ENCODE measurements at regions not wholly inside any gene's neighbourhood (a gene's known extent, or its start where the extent isn't known, plus 50 kb on each side); places are given as distances from the start of the nearest gene placed in this dataset.

DNA sequence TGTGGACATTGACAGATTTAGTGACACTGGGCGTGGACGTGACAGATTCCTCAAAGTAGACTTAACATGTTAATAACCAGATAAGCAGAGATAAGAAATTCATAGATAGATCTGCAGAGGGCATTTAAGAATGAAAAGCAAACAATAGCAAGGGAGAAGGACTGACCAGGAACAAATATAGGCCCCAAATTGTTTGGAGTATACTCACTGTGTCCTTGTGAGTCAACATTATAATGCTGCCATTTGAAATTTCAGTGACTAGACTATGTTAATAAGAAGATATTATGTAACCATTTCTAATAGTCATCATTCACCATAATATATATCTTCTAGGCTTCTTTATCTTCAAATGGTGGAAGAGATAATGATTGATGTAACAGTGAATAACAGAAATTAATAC lies 78.1 kb upstream of the SLC38A11 start:
- H3K4me3 Mint-ChIP-seq = no peak overlapping the region
- ATAC-seq (ENCODE audit: low read depth) = no peak
- POLR2A ChIA-PET = no interaction called here

DNA sequence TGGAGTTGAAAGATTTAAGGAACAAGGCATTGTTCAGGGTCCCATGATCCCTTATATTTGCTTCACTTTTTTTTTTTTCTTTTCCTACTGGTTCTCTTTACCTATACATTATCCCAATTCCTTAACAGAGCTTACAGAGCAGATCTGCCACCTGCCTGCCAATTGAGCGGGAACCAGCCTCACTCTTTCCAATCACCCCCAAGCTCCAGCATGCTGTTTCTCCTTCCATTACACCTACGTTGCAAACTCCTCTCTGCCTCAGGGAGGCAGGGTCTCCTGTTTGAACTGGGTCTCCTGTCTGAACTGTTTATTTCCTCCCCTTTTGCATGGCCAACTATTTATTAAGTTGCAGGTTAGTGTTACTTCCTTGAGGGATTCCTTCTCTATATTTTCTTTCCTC lies 77.2 kb upstream of the SLC38A11 start:
- no peaks in the 10 kb centered on the region for H3K36me3 Mint-ChIP-seq
- DNase-seq (no peak), ATAC-seq (ENCODE audit: low read depth) (no peak)
- H3K4me3 Mint-ChIP-seq = no peak overlapping the region
- H3K27ac Mint-ChIP-seq = no peak overlapping the region
- POLR2A ChIA-PET = no interaction called here
- peaks cover 3% of the 10 kb centered on the region for H3K27me3 Mint-ChIP-seq
- no peaks in the 10 kb centered on the region for H3K9me3 Mint-ChIP-seq
- no peaks in the 10 kb centered on the region for H3K4me1 Mint-ChIP-seq

More for the DNA sequence above, 78.1 kb upstream of the SLC38A11 start:
- Mint-ChIP-seq H3K9me3 (no peaks in the 10 kb centered on the region), H3K4me1 (no peaks in the 10 kb centered on the region), H3K36me3 (no peaks in the 10 kb centered on the region), H3K27me3 (peaks cover 3% of the 10 kb centered on the region), H3K27ac (no peak overlapping the region)
- DNase-seq = no peak

DNA sequence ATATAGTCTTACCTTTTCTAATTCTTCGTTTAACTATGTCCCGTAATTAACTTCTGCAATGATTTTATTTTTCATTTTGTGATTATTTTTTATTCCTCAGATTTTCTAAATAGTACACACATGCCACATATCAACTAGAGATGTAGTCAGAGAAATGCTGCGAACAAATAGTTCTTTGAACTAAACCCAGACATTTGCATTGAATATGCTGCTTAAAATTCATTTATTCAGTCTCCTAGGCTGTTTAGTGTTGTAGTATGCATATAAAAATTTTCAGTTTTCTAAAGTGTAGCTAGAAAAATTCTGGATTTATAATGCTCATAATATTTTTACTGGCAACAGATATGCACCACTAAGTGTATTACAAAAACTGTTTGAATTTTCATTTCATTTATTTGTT lies 68.9 kb upstream of the SLC38A11 start:
- H3K27me3 Mint-ChIP-seq = no peaks in the 10 kb centered on the region
- no peaks in the 10 kb centered on the region for H3K9me3 Mint-ChIP-seq
- DNase-seq (no peak), ATAC-seq (ENCODE audit: low read depth) (no peak)
- H3K36me3 Mint-ChIP-seq = no peaks in the 10 kb centered on the region
- no peak overlapping the region for H3K4me3 Mint-ChIP-seq
- H3K27ac Mint-ChIP-seq = no peak overlapping the region
- no peaks in the 10 kb centered on the region for H3K4me1 Mint-ChIP-seq
- POLR2A ChIA-PET = no interaction called here

GRCh38 chr2:165022781-165023180 lies 67.5 kb upstream of the SLC38A11 start:
- Mint-ChIP-seq H3K4me1 (no peaks in the 10 kb centered on the region), H3K36me3 (no peaks in the 10 kb centered on the region), H3K27me3 (no peaks in the 10 kb centered on the region), H3K4me3 (no peak overlapping the region), H3K9me3 (no peaks in the 10 kb centered on the region), H3K27ac (no peak overlapping the region)
- no peak for ATAC-seq (ENCODE audit: low read depth)
- no peak for DNase-seq
- POLR2A ChIA-PET = no interaction called here

DNA sequence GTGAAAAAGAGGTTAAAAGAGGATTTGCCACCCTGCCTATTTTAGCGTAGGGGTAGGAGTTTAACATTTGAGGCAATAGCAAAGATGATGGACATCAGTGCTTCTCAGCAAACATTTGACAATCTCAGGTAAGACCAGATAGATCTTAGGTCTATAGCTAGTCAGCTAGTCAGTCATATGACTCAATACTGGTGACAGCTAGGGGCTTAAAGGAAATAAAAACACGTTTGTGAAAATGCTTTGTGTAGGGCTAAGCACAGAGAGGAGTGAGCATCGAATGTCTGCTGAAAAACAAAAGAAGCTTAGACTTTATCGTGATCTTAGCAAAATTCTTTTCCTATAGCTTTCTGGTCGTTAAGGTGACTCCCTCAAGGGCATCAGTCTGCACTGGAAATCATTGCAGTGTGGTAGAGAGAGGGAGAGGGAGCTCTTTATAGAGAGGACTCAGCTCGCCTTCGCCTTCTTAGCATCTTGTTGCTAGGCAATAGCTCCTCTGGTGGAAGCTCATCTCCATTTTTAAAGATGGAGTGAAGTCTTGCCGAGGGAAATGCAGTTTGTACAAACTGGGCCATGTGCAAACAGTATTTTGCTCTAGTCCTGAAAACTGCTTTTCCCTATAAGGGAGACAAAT lies 62.8 kb upstream of the SLC38A11 start:
- no peaks in the 10 kb centered on the region for H3K9me3 Mint-ChIP-seq
- H3K27me3 Mint-ChIP-seq = no peaks in the 10 kb centered on the region
- no peak for ATAC-seq (ENCODE audit: low read depth)
- H3K27ac Mint-ChIP-seq = no peak overlapping the region
- DNase-seq = no peak
- POLR2A ChIA-PET = no interaction called here
- no peak overlapping the region for H3K4me3 Mint-ChIP-seq
- peaks cover 2% of the 10 kb centered on the region for H3K4me1 Mint-ChIP-seq
- H3K36me3 Mint-ChIP-seq = no peaks in the 10 kb centered on the region

GRCh38 chr2:165016772-165017411 lies 61.6 kb upstream of the SLC38A11 start:
- no peak overlapping the region for H3K27ac Mint-ChIP-seq
- no peaks in the 10 kb centered on the region for H3K9me3 Mint-ChIP-seq
- H3K4me3 Mint-ChIP-seq = no peak overlapping the region
- POLR2A ChIA-PET = no interaction called here
- H3K36me3 Mint-ChIP-seq = no peaks in the 10 kb centered on the region
- ATAC-seq (ENCODE audit: low read depth) (peak; percentile 56), DNase-seq (no peak)
- peaks cover 2% of the 10 kb centered on the region for H3K4me1 Mint-ChIP-seq
- no peaks in the 10 kb centered on the region for H3K27me3 Mint-ChIP-seq

DNA sequence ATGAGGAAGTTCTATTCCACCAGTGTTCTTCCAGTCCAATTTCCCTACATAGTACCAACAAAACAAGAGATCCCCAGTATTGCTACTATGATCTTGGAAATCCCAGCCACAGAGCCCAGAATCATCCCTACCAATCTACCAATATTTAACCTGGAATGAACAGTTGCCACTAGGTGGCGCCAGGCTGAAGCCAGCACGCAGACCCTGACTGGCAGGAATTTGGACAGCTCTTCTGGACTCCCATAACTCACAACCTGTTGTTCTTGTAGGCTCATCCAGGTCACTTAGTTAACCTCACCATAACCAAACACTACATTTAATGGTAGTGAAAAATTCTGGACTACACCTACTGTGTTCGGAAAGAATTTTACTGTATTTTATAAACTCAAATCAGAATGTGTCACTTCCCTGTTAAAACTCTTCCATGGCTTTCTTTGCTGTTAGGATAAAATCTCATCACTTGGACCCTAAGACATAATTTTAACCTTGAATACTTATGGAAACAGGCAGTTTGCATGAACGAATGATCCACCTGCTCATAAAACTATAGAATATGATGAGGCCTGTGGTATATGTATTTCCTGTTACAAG lies 59.8 kb upstream of the SLC38A11 start:
- H3K36me3 Mint-ChIP-seq = no peaks in the 10 kb centered on the region
- no peak overlapping the region for H3K4me3 Mint-ChIP-seq
- POLR2A ChIA-PET = no interaction called here
- peaks cover 2% of the 10 kb centered on the region for H3K4me1 Mint-ChIP-seq
- DNase-seq = peak; percentile 53
- no peak overlapping the region for H3K27ac Mint-ChIP-seq
- no peak for ATAC-seq (ENCODE audit: low read depth)
- H3K27me3 Mint-ChIP-seq = no peaks in the 10 kb centered on the region
- no peaks in the 10 kb centered on the region for H3K9me3 Mint-ChIP-seq

DNA sequence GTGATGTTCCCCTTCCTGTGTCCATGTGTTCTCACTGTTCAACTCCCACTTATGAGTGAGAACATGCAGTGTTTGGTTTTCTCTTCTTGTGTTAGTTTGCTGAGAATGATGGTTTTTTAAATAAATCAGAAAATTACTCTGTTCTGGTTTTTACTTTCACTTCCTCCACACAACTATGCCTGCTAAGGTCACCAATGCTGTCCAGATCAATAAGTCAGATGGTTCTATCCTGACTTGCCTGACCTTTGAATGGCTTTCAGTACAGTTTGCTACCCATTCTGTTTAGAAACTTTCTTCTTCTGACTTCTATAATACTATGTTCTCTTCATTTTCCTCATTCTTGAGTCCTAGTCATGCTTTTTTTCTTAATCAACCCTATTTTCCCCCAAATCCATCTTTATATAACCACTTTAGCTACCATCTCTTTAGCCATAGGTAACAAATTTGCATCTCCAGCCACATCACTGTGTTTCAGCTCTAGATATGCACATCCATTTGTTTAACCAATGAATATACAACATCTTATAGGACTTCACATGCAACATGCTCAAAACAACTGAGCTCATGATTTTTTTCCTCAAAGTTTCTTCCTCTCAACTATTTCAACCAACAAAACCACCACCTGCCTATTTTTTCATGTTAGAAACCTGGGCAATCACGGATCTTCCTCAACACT lies 58.8 kb upstream of the SLC38A11 start:
- Mint-ChIP-seq H3K36me3 (no peaks in the 10 kb centered on the region), H3K27me3 (no peaks in the 10 kb centered on the region), H3K27ac (no peak overlapping the region), H3K4me1 (peaks cover 2% of the 10 kb centered on the region), H3K9me3 (no peaks in the 10 kb centered on the region), H3K4me3 (no peak overlapping the region)
- ATAC-seq (ENCODE audit: low read depth) = no peak
- DNase-seq = no peak
- POLR2A ChIA-PET = no interaction called here

- Mint-ChIP-seq H3K4me1 (peaks cover 2% of the 10 kb centered on the region), H3K4me3 (no peak overlapping the region), H3K36me3 (no peaks in the 10 kb centered on the region), H3K9me3 (no peaks in the 10 kb centered on the region), H3K27me3 (peaks cover 6% of the 10 kb centered on the region), H3K27ac (no peak overlapping the region)
- ATAC-seq (ENCODE audit: low read depth) = no peak
- DNase-seq = no peak
- POLR2A ChIA-PET = no interaction called here
Measured at GRCh38 chr2:165011199-165011598, 55.9 kb upstream of the SLC38A11 start.

- peaks cover 2% of the 10 kb centered on the region for H3K4me1 Mint-ChIP-seq
- no peak overlapping the region for H3K27ac Mint-ChIP-seq
- H3K4me3 Mint-ChIP-seq = no peak overlapping the region
- POLR2A ChIA-PET = no interaction called here
- no peaks in the 10 kb centered on the region for H3K9me3 Mint-ChIP-seq
- no peak for ATAC-seq (ENCODE audit: low read depth)
- H3K27me3 Mint-ChIP-seq = peaks cover 9% of the 10 kb centered on the region
- H3K36me3 Mint-ChIP-seq = no peaks in the 10 kb centered on the region
- no peak for DNase-seq
Measured at GRCh38 chr2:165010556-165010955, 55.2 kb upstream of the SLC38A11 start.

DNA sequence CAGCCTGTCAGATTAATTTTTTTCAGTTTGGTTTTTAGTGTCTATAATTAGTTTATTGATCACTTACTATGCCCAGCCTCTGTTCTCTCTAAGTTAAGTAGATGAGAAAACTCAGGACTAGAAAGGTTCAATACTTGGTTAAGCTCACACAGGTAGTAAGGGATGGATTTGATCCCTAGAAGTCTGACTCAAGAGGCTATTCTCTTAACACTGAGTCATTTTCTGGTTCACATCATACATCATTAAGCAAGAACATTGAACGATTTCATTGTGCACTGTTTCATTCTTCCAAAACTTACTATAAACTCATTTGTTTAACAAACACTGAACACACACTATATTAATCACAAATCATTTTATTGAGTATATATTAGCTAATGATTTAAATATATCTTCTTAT lies 54.1 kb upstream of the SLC38A11 start:
- Mint-ChIP-seq H3K27me3 (peaks cover 13% of the 10 kb centered on the region), H3K4me1 (peaks cover 2% of the 10 kb centered on the region), H3K4me3 (no peak overlapping the region), H3K9me3 (no peaks in the 10 kb centered on the region), H3K36me3 (no peaks in the 10 kb centered on the region), H3K27ac (no peak overlapping the region)
- no peak for ATAC-seq (ENCODE audit: low read depth)
- DNase-seq = no peak
- POLR2A ChIA-PET = no interaction called here

DNA sequence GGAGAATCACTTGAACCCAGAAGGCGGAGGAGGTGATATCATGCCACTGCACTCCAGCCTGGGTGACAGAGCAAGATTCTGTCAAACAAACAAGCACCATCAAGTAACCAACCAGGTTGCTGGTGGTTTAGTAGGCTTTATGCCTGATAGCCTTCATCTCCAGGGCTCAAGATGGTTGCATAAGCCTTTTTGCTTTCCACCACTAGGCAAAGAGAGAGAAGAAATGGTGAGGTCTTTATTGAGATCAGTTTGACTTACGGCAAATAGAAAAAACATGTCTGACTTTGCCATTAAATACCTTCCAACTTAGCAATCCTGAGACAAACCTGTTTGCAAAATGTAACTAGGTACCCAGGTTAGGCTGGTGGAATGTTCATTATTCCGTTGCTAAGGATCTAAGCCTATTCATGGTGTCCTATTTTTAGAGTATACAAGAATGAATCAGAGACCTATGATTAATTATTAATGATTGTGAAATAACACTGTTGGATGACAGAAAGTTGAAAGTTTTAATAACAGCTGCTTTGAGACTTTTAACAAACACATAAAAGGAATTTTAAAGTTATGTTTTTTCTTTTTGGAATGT lies 53.5 kb upstream of the SLC38A11 start:
- POLR2A ChIA-PET = no interaction called here
- ATAC-seq (ENCODE audit: low read depth) = no peak

GRCh38 chr2:165007161-165007744 lies 51.9 kb upstream of the SLC38A11 start:
- H3K27ac Mint-ChIP-seq = no peak overlapping the region
- POLR2A ChIA-PET = no interaction called here
- DNase-seq (no peak), ATAC-seq (ENCODE audit: low read depth) (no peak)
- peaks cover 17% of the 10 kb centered on the region for H3K27me3 Mint-ChIP-seq
- H3K4me3 Mint-ChIP-seq = no peak overlapping the region
- no peaks in the 10 kb centered on the region for H3K4me1 Mint-ChIP-seq
- no peaks in the 10 kb centered on the region for H3K36me3 Mint-ChIP-seq
- no peaks in the 10 kb centered on the region for H3K9me3 Mint-ChIP-seq

More for the DNA sequence above, 53.5 kb upstream of the SLC38A11 start:
- H3K27me3 Mint-ChIP-seq = peaks cover 17% of the 10 kb centered on the region
- no peaks in the 10 kb centered on the region for H3K9me3 Mint-ChIP-seq
- no peak overlapping the region for H3K4me3 Mint-ChIP-seq
- no peaks in the 10 kb centered on the region for H3K36me3 Mint-ChIP-seq
- no peak overlapping the region for H3K27ac Mint-ChIP-seq
- H3K4me1 Mint-ChIP-seq = no peaks in the 10 kb centered on the region
- no peak for DNase-seq
